ENCODE measurements at regions not wholly inside any gene's neighbourhood (a gene's known extent, or its start where the extent isn't known, plus 50 kb on each side); places are given as distances from the start of the nearest gene placed in this dataset.

DNA sequence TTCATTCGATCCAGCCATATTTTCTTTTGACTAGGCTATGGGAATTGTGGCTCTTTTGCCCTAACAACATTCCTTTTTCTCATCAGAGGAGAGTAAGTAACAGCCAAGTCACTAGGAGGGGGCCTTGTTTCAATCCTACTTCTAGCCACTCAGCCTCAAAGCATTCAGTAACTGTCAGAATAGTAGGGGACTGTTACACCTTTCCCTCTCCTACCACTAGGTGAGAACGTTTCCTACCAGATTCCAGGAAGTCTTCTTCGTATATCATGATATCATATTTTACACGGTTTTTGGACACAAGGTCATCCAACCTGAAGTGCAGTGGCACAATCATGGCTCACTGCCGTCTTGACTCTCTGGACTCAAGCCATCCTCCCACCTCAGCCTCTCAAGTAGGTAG is 171.3 kb upstream of the CDH12 start:
- DNase-seq (no peak), ATAC-seq (no peak)
- intact Hi-C loops (cut with DNase I) = no loop called here
- H3K9me3 ChIP-seq = no peaks in the 10 kb centered on the region
- TF ChIP-seq CTCF (IDR thresholded peaks at IDR 0.05) (no peak), POLR2A (IDR thresholded peaks at IDR 0.05) (no peak)
- H3K4me1 ChIP-seq = no peaks in the 10 kb centered on the region
- no peak overlapping the region for H3K4me3 ChIP-seq
- no peak overlapping the region for H3K27ac ChIP-seq
- H3K27me3 ChIP-seq = no peaks in the 10 kb centered on the region
- H3K36me3 ChIP-seq (replicated peaks in 1 of 2; ENCODE audit: insufficient read depth in 1 of 2, low read depth in 2 of 2) = no peaks in the 10 kb centered on the region
- 45 to 51% methylated on average over 5 of the region's 5 CpGs for WGBS, 2 donors

GRCh38 chr5:23014825-23015224 is 161.7 kb upstream of the CDH12 start:
- DNase-seq (no peak), ATAC-seq (no peak)
- H3K36me3 ChIP-seq (replicated peaks in 1 of 2; ENCODE audit: insufficient read depth in 1 of 2, low read depth in 2 of 2) = no peaks in the 10 kb centered on the region
- no peak overlapping the region for H3K4me3 ChIP-seq
- WGBS, 2 donors = 38 to 42% methylated on average over 4 of the region's 4 CpGs
- H3K27ac ChIP-seq = no peak overlapping the region
- no peaks in the 10 kb centered on the region for H3K27me3 ChIP-seq
- TF ChIP-seq POLR2A (IDR thresholded peaks at IDR 0.05) (no peak), CTCF (IDR thresholded peaks at IDR 0.05) (no peak)
- intact Hi-C loops (cut with DNase I) = no loop called here
- no peaks in the 10 kb centered on the region for H3K9me3 ChIP-seq
- no peaks in the 10 kb centered on the region for H3K4me1 ChIP-seq

DNA sequence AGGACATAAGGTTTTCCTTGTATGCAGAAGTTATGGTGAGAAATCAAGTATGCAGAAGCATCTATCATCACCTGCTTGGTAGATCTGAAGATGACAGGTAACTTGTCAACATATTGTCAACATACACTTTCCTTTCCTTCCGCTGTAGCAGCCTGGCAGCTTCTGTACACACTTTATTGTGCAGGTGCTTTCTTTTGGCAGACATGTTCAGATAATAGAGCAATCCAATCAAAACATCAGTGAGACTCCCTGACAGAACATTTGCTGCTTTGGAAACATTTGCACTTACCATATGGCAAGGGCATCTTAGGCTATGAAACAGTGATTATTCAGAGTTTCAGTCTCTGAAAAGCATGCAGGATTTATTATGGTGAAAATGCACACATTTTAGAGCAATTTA is 161.1 kb upstream of the CDH12 start:
- intact Hi-C loops (cut with DNase I) = no loop called here
- no peaks in the 10 kb centered on the region for H3K36me3 ChIP-seq (replicated peaks in 1 of 2; ENCODE audit: insufficient read depth in 1 of 2, low read depth in 2 of 2)
- no peak for TF ChIP-seq POLR2A (IDR thresholded peaks at IDR 0.05)
- TF ChIP-seq CTCF (IDR thresholded peaks at IDR 0.05) = no peak
- ATAC-seq = no peak
- H3K4me1 ChIP-seq = no peaks in the 10 kb centered on the region
- H3K27me3 ChIP-seq = no peaks in the 10 kb centered on the region
- H3K9me3 ChIP-seq = no peaks in the 10 kb centered on the region
- no peak overlapping the region for H3K27ac ChIP-seq
- no peak for DNase-seq
- WGBS, 2 donors = 19 to 32% methylated on average over 1 of the region's 1 CpG
- H3K4me3 ChIP-seq = no peak overlapping the region

GRCh38 chr5:23013395-23013998 is 160.4 kb upstream of the CDH12 start:
- DNase-seq (no peak), ATAC-seq (no peak)
- TF ChIP-seq CTCF (IDR thresholded peaks at IDR 0.05) (no peak), POLR2A (IDR thresholded peaks at IDR 0.05) (no peak)

GRCh38 chr5:23012842-23013241 is 159.7 kb upstream of the CDH12 start:
- intact Hi-C loops (cut with DNase I) = no loop called here
- no peak for TF ChIP-seq POLR2A (IDR thresholded peaks at IDR 0.05)
- TF ChIP-seq CTCF (IDR thresholded peaks at IDR 0.05) = no peak
- Histone ChIP-seq H3K4me1 (no peaks in the 10 kb centered on the region), H3K27ac (no peak overlapping the region), H3K36me3 (replicated peaks in 1 of 2; ENCODE audit: insufficient read depth in 1 of 2, low read depth in 2 of 2) (no peaks in the 10 kb centered on the region), H3K4me3 (no peak overlapping the region), H3K27me3 (no peaks in the 10 kb centered on the region), H3K9me3 (no peaks in the 10 kb centered on the region)
- ATAC-seq = no peak
- no peak for DNase-seq
- WGBS, 2 donors = 51 to 65% methylated on average over 5 of the region's 5 CpGs

More at GRCh38 chr5:23013395-23013998, 160.4 kb upstream of the CDH12 start:
- H3K27me3 ChIP-seq = no peaks in the 10 kb centered on the region
- no peaks in the 10 kb centered on the region for H3K9me3 ChIP-seq
- H3K4me1 ChIP-seq = no peaks in the 10 kb centered on the region
- 47 to 51% methylated on average over 4 of the region's 4 CpGs for WGBS, 2 donors
- H3K4me3 ChIP-seq = no peak overlapping the region
- H3K27ac ChIP-seq = no peak overlapping the region
- intact Hi-C loops (cut with DNase I) = no loop called here
- H3K36me3 ChIP-seq (replicated peaks in 1 of 2; ENCODE audit: insufficient read depth in 1 of 2, low read depth in 2 of 2) = no peaks in the 10 kb centered on the region

Data from body of pancreas (tissue), 4 donors.